Glutamatergic neuron (in vitro differentiated cells): ENCODE measurements at regions not wholly inside any gene's neighbourhood (a gene's known extent, or its start where the extent isn't known, plus 50 kb on each side); places are given as distances from the start of the nearest gene placed in this dataset.

Experiments used
- DNase-seq: peaks from one replicate; pipeline ENCODE4 v3.0.0; 2022
- H3K27ac Mint-ChIP-seq: one replicate; pipeline ENCODE4 v1.8.0; 2020; ENCODE audit warnings: mild to moderate bottlenecking, mixed read lengths, inconsistent platforms; ENCODE audit not compliant: unreplicated experiment
- H3K27me3 Mint-ChIP-seq: one replicate; pipeline ENCODE4 v1.8.0; 2020; ENCODE audit warnings: mild to moderate bottlenecking, moderate library complexity, mixed read lengths, inconsistent platforms; ENCODE audit not compliant: unreplicated experiment
- H3K36me3 Mint-ChIP-seq: one replicate; pipeline ENCODE4 v1.8.0; 2020; ENCODE audit warnings: mild to moderate bottlenecking, mixed read lengths, inconsistent platforms; ENCODE audit not compliant: unreplicated experiment
- H3K4me1 Mint-ChIP-seq: one replicate; pipeline ENCODE4 v1.8.0; 2020; ENCODE audit warnings: mild to moderate bottlenecking, low read depth, mixed read lengths, inconsistent platforms; ENCODE audit not compliant: unreplicated experiment
- H3K4me3 Mint-ChIP-seq: one replicate; pipeline ENCODE4 v1.8.0; 2020; ENCODE audit warnings: mild to moderate bottlenecking, mixed read lengths, inconsistent platforms; ENCODE audit not compliant: unreplicated experiment
- H3K9me3 Mint-ChIP-seq: one replicate; pipeline ENCODE4 v1.8.0; 2020; ENCODE audit warnings: mild to moderate bottlenecking, moderate library complexity, mixed read lengths, inconsistent platforms; ENCODE audit not compliant: unreplicated experiment
- TF ChIP-seq, protein P1 (sequence below): fragments of 200-600 bp; sonication (generic); IDR thresholded peaks from one replicate; pipeline ENCODE4 v1.5.0; 2021; ENCODE audit not compliant: partially characterized antibody, unreplicated experiment

- H3K4me3 Mint-ChIP-seq, result no peak overlapping the region
- H3K4me1 Mint-ChIP-seq, result peaks cover 4% of the 10 kb centered on the region
- H3K36me3 Mint-ChIP-seq, result no peaks in the 10 kb centered on the region
- H3K9me3 Mint-ChIP-seq, result no peaks in the 10 kb centered on the region
- H3K27me3 Mint-ChIP-seq, result peaks cover 2% of the 10 kb centered on the region
- H3K27ac Mint-ChIP-seq, result no peak overlapping the region
- DNase-seq, result no peak
- TF ChIP-seq, protein P1, sequence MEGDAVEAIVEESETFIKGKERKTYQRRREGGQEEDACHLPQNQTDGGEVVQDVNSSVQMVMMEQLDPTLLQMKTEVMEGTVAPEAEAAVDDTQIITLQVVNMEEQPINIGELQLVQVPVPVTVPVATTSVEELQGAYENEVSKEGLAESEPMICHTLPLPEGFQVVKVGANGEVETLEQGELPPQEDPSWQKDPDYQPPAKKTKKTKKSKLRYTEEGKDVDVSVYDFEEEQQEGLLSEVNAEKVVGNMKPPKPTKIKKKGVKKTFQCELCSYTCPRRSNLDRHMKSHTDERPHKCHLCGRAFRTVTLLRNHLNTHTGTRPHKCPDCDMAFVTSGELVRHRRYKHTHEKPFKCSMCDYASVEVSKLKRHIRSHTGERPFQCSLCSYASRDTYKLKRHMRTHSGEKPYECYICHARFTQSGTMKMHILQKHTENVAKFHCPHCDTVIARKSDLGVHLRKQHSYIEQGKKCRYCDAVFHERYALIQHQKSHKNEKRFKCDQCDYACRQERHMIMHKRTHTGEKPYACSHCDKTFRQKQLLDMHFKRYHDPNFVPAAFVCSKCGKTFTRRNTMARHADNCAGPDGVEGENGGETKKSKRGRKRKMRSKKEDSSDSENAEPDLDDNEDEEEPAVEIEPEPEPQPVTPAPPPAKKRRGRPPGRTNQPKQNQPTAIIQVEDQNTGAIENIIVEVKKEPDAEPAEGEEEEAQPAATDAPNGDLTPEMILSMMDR, result no peak
Measured at GRCh38 chr5:20575571-20575970, 587.6 kb upstream of the CDH18 start.

DNA sequence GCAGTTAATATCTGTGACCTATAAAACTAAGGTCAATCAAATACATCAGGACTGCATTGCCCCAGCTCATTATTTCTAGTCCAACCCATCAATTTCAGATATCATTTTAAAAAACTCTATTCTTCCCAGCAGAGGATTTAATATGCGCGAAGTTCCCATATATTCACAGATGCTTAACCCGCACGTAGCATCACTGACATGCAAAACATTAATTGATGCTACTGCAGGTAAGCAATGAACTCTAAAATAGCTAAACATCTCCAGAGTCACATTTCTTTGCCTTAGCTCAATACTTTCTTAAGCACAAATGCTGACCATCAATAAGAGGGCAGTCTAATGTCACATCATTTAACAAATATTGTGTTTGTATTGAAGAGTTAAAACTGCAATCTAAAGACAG, 586.6 kb upstream of the CDH18 start:
- H3K36me3 Mint-ChIP-seq, result no peaks in the 10 kb centered on the region
- H3K4me3 Mint-ChIP-seq, result no peak overlapping the region
- no peaks in the 10 kb centered on the region for H3K9me3 Mint-ChIP-seq
- no peak for DNase-seq
- peaks cover 2% of the 10 kb centered on the region for H3K27me3 Mint-ChIP-seq
- H3K4me1 Mint-ChIP-seq, result peaks cover 4% of the 10 kb centered on the region
- TF ChIP-seq, protein P1, result no peak
- H3K27ac Mint-ChIP-seq, result no peak overlapping the region

DNA sequence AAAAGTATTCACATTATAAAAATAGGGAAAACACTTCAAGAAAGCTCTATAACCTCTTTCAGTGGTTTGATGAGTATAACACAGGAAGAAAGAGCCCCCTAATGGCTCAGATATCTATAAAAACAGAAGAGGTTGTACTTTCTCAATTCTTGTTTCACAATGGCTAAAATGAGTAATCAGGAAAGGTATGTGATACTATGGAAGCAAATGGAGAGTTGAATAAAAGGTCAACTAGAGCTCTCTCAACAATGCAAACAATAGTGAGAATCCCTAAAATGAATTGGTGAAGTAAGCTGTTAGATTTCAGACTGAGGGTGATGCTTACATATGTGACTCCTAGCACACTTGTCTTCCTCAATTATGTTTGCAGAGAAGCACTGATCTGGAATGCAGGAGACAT, 584.6 kb upstream of the CDH18 start:
- no peak for DNase-seq
- no peaks in the 10 kb centered on the region for H3K9me3 Mint-ChIP-seq
- H3K27me3 Mint-ChIP-seq, result peaks cover 2% of the 10 kb centered on the region
- peaks cover 4% of the 10 kb centered on the region for H3K4me1 Mint-ChIP-seq
- H3K27ac Mint-ChIP-seq, result no peak overlapping the region
- H3K36me3 Mint-ChIP-seq, result no peaks in the 10 kb centered on the region
- TF ChIP-seq, protein P1, result no peak
- no peak overlapping the region for H3K4me3 Mint-ChIP-seq

GRCh38 chr5:20570486-20570885, 582.5 kb upstream of the CDH18 start:
- Mint-ChIP-seq H3K4me1 (no peaks in the 10 kb centered on the region), H3K27me3 (no peaks in the 10 kb centered on the region), H3K4me3 (no peak overlapping the region), H3K9me3 (no peaks in the 10 kb centered on the region), H3K36me3 (no peaks in the 10 kb centered on the region), H3K27ac (no peak overlapping the region)
- DNase-seq, result no peak
- TF ChIP-seq, protein P1, result no peak

- H3K9me3 Mint-ChIP-seq, result no peaks in the 10 kb centered on the region
- no peaks in the 10 kb centered on the region for H3K36me3 Mint-ChIP-seq
- H3K4me1 Mint-ChIP-seq, result no peaks in the 10 kb centered on the region
- no peak overlapping the region for H3K4me3 Mint-ChIP-seq
- H3K27me3 Mint-ChIP-seq, result no peaks in the 10 kb centered on the region
- TF ChIP-seq, protein P1, result no peak
- no peak for DNase-seq
- H3K27ac Mint-ChIP-seq, result no peak overlapping the region
Measured at GRCh38 chr5:20562544-20562943, 574.5 kb upstream of the CDH18 start.
